ENCODE measurements at regions not wholly inside any gene's neighbourhood (a gene's known extent, or its start where the extent isn't known, plus 50 kb on each side); places are given as distances from the start of the nearest gene placed in this dataset.

DNA sequence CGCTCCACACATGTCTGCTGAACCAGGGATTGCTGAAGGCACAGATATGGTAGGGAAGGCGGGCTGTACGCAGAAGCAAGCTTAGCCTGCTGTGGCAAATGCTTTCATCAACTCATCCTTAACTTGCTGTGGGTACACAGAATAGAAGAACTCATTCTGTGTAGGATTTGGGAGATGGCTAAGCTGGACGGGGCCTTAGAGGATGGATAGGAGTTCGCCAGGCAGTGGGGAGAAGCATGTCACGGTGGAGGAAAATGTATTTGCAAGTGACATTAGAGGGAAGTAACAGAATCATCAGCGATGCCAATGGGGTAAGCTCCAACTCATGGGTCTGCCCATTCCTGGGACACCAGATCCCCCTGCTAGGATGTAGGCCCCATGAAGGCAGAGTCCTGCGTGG is 96.7 kb upstream of the SMIM21 start:
- TF ChIP-seq, protein P1, sequence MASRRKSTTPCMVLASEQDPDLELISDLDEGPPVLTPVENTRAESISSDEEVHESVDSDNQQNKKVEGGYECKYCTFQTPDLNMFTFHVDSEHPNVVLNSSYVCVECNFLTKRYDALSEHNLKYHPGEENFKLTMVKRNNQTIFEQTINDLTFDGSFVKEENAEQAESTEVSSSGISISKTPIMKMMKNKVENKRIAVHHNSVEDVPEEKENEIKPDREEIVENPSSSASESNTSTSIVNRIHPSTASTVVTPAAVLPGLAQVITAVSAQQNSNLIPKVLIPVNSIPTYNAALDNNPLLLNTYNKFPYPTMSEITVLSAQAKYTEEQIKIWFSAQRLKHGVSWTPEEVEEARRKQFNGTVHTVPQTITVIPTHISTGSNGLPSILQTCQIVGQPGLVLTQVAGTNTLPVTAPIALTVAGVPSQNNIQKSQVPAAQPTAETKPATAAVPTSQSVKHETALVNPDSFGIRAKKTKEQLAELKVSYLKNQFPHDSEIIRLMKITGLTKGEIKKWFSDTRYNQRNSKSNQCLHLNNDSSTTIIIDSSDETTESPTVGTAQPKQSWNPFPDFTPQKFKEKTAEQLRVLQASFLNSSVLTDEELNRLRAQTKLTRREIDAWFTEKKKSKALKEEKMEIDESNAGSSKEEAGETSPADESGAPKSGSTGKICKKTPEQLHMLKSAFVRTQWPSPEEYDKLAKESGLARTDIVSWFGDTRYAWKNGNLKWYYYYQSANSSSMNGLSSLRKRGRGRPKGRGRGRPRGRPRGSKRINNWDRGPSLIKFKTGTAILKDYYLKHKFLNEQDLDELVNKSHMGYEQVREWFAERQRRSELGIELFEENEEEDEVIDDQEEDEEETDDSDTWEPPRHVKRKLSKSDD (conservative IDR thresholded peaks at IDR 0.05; ENCODE audit: low read length): no peak
- TF ChIP-seq, protein P2, sequence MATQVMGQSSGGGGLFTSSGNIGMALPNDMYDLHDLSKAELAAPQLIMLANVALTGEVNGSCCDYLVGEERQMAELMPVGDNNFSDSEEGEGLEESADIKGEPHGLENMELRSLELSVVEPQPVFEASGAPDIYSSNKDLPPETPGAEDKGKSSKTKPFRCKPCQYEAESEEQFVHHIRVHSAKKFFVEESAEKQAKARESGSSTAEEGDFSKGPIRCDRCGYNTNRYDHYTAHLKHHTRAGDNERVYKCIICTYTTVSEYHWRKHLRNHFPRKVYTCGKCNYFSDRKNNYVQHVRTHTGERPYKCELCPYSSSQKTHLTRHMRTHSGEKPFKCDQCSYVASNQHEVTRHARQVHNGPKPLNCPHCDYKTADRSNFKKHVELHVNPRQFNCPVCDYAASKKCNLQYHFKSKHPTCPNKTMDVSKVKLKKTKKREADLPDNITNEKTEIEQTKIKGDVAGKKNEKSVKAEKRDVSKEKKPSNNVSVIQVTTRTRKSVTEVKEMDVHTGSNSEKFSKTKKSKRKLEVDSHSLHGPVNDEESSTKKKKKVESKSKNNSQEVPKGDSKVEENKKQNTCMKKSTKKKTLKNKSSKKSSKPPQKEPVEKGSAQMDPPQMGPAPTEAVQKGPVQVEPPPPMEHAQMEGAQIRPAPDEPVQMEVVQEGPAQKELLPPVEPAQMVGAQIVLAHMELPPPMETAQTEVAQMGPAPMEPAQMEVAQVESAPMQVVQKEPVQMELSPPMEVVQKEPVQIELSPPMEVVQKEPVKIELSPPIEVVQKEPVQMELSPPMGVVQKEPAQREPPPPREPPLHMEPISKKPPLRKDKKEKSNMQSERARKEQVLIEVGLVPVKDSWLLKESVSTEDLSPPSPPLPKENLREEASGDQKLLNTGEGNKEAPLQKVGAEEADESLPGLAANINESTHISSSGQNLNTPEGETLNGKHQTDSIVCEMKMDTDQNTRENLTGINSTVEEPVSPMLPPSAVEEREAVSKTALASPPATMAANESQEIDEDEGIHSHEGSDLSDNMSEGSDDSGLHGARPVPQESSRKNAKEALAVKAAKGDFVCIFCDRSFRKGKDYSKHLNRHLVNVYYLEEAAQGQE (IDR thresholded peaks at IDR 0.05; ENCODE audit: borderline replicate concordance): no peak
- TF ChIP-seq, protein P2 (CRISPR knock-in tag; IDR thresholded peaks at IDR 0.05; ENCODE audit: low read depth): no peak

All from K562 (cell line).